ENCODE measurements at regions not wholly inside any gene's neighbourhood (a gene's known extent, or its start where the extent isn't known, plus 50 kb on each side); places are given as distances from the start of the nearest gene placed in this dataset.

GRCh38 chr16:61409604-61410003 lies 626.6 kb downstream of the CDH8 start:
- ChIA-PET CTCF (no interaction called here), POLR2A (ENCODE audit: unreplicated experiment) (no interaction called here)
- H4K20me1 ChIP-seq (ENCODE audit: low read length) = no peaks in the 10 kb centered on the region
- no peaks in the 10 kb centered on the region for H3K27me3 ChIP-seq (ENCODE audit: low read length)
- H3K4me1 ChIP-seq (ENCODE audit: insufficient read depth, low read length) = no peaks in the 10 kb centered on the region
- no TSS peak for BruUV-seq (replicated peaks)
- ATAC-seq (no peak), DNase-seq (no peak)
- no peaks in the 10 kb centered on the region for H3K36me3 ChIP-seq (ENCODE audit: low read depth, low read length)
- H3K9ac ChIP-seq (ENCODE audit: low read length) = no peak overlapping the region
- no peaks in the 10 kb centered on the region for H3K9me2 ChIP-seq (replicated peaks; ENCODE audit: low read length)
- no peaks in the 10 kb centered on the region for H3F3A ChIP-seq (ENCODE audit: low read length, unreplicated experiment)
- H3K79me2 ChIP-seq (ENCODE audit: low read length) = no peaks in the 10 kb centered on the region
- no peak overlapping the region for H3K4me3 ChIP-seq (ENCODE audit: low read length)
- H3K9me3 ChIP-seq (ENCODE audit: low read length) = no peaks in the 10 kb centered on the region
- H3K27ac ChIP-seq (ENCODE audit: low read length) = no peak overlapping the region
- no peak overlapping the region for H3K4me2 ChIP-seq (ENCODE audit: low read length)
- H2AFZ ChIP-seq (ENCODE audit: low read length) = no peak overlapping the region
- no peak for TF ChIP-seq CTCF (conservative IDR thresholded peaks at IDR 0.05; ENCODE audit: low read depth, low read length)
- no peak for TF ChIP-seq EZH2phosphoT487 (IDR thresholded peaks at IDR 0.05; ENCODE audit: borderline replicate concordance, low read length)
- TF ChIP-seq EZH2 (IDR thresholded peaks at IDR 0.05; ENCODE audit: low read length, unreplicated experiment) = no peak
- intact Hi-C loops (cut with micrococcal nuclease) = no loop called here

- Histone ChIP-seq H3K36me3 (ENCODE audit: low read depth, low read length) (no peaks in the 10 kb centered on the region), H3K9me3 (ENCODE audit: low read length) (no peaks in the 10 kb centered on the region), H2AFZ (ENCODE audit: low read length) (no peak overlapping the region), H3K4me2 (ENCODE audit: low read length) (no peak overlapping the region), H3K79me2 (ENCODE audit: low read length) (no peaks in the 10 kb centered on the region), H3K27ac (ENCODE audit: low read length) (no peak overlapping the region), H3K27me3 (ENCODE audit: low read length) (no peaks in the 10 kb centered on the region), H4K20me1 (ENCODE audit: low read length) (no peaks in the 10 kb centered on the region), H3K4me3 (ENCODE audit: low read length) (no peak overlapping the region), H3K9ac (ENCODE audit: low read length) (no peak overlapping the region), H3F3A (ENCODE audit: low read length, unreplicated experiment) (no peaks in the 10 kb centered on the region), H3K9me2 (replicated peaks; ENCODE audit: low read length) (no peaks in the 10 kb centered on the region), H3K4me1 (ENCODE audit: insufficient read depth, low read length) (no peaks in the 10 kb centered on the region)
- no peak for TF ChIP-seq EZH2 (IDR thresholded peaks at IDR 0.05; ENCODE audit: low read length, unreplicated experiment)
- TF ChIP-seq EZH2phosphoT487 (IDR thresholded peaks at IDR 0.05; ENCODE audit: borderline replicate concordance, low read length) = no peak
- no peak for TF ChIP-seq CTCF (conservative IDR thresholded peaks at IDR 0.05; ENCODE audit: low read depth, low read length)
- intact Hi-C loops (cut with micrococcal nuclease) = no loop called here
- no peak for DNase-seq
- no peak for ATAC-seq
- ChIA-PET POLR2A (ENCODE audit: unreplicated experiment) (no interaction called here), CTCF (no interaction called here)
- BruUV-seq (replicated peaks) = no TSS peak
Observed at GRCh38 chr16:61403386-61403785, 632.9 kb downstream of the CDH8 start.

- no peaks in the 10 kb centered on the region for H3K9me3 ChIP-seq (ENCODE audit: low read length)
- no peaks in the 10 kb centered on the region for H3K79me2 ChIP-seq (ENCODE audit: low read length)
- ChIA-PET POLR2A (ENCODE audit: unreplicated experiment) (no interaction called here), CTCF (no interaction called here)
- BruUV-seq (replicated peaks) = no TSS peak
- intact Hi-C loops (cut with micrococcal nuclease) = no loop called here
- H3K9me2 ChIP-seq (replicated peaks; ENCODE audit: low read length) = no peaks in the 10 kb centered on the region
- DNase-seq (no peak), ATAC-seq (no peak)
- no peak overlapping the region for H2AFZ ChIP-seq (ENCODE audit: low read length)
- TF ChIP-seq EZH2 (IDR thresholded peaks at IDR 0.05; ENCODE audit: low read length, unreplicated experiment) (no peak), EZH2phosphoT487 (IDR thresholded peaks at IDR 0.05; ENCODE audit: borderline replicate concordance, low read length) (no peak), CTCF (conservative IDR thresholded peaks at IDR 0.05; ENCODE audit: low read depth, low read length) (no peak)
- H3F3A ChIP-seq (ENCODE audit: low read length, unreplicated experiment) = no peaks in the 10 kb centered on the region
- H3K4me3 ChIP-seq (ENCODE audit: low read length) = no peak overlapping the region
- H3K9ac ChIP-seq (ENCODE audit: low read length) = no peak overlapping the region
- no peak overlapping the region for H3K4me2 ChIP-seq (ENCODE audit: low read length)
- no peaks in the 10 kb centered on the region for H3K27me3 ChIP-seq (ENCODE audit: low read length)
- H3K4me1 ChIP-seq (ENCODE audit: insufficient read depth, low read length) = no peaks in the 10 kb centered on the region
- no peaks in the 10 kb centered on the region for H3K36me3 ChIP-seq (ENCODE audit: low read depth, low read length)
- H3K27ac ChIP-seq (ENCODE audit: low read length) = no peak overlapping the region
- H4K20me1 ChIP-seq (ENCODE audit: low read length) = no peaks in the 10 kb centered on the region
Observed at GRCh38 chr16:61391896-61392295, 644.3 kb downstream of the CDH8 start.

All from PC-3 (cell line).